ENCODE measurements at regions not wholly inside any gene's neighbourhood (a gene's known extent, or its start where the extent isn't known, plus 50 kb on each side); places are given as distances from the start of the nearest gene placed in this dataset.

DNA sequence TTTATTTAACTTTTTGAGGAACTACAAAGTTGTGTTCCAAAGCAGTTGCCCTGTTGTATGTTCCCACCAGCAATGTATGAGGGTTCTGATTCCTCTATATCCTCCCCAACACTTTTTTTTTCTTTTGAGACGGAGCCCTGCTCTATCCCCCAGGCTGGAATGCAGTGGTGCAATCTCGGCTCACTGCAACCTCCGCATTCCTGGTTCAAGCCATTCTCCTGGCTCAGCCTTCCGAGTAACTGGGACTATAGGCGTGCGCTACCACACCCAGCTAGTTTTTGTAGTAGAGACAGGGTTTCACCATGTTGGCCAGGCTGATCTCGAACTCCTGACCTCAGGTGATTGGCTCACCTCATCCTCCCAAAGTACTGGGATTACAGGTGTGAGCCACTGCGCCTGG, 60.4 kb upstream of the ENAH start:
- Histone ChIP-seq H3K4me3 (no peak overlapping the region), H3K4me1 (peaks cover 0 to 8% (median 5%) of the 10 kb centered on the region in 4 donors), H3K36me3 (no peaks in the 10 kb centered on the region), H3K27me3 (no peaks in the 10 kb centered on the region), H3K27ac (no peak overlapping the region), H3K9me3 (no peaks in the 10 kb centered on the region)
- ATAC-seq (ENCODE audit: low FRiP score in 2 of 2) (no peak), DNase-seq (no peak)
- TF ChIP-seq POLR2AphosphoS5 (IDR thresholded peaks at IDR 0.05), result no peak
- no peak for TF ChIP-seq EP300 (IDR thresholded peaks at IDR 0.05)
- TF ChIP-seq, protein P1, sequence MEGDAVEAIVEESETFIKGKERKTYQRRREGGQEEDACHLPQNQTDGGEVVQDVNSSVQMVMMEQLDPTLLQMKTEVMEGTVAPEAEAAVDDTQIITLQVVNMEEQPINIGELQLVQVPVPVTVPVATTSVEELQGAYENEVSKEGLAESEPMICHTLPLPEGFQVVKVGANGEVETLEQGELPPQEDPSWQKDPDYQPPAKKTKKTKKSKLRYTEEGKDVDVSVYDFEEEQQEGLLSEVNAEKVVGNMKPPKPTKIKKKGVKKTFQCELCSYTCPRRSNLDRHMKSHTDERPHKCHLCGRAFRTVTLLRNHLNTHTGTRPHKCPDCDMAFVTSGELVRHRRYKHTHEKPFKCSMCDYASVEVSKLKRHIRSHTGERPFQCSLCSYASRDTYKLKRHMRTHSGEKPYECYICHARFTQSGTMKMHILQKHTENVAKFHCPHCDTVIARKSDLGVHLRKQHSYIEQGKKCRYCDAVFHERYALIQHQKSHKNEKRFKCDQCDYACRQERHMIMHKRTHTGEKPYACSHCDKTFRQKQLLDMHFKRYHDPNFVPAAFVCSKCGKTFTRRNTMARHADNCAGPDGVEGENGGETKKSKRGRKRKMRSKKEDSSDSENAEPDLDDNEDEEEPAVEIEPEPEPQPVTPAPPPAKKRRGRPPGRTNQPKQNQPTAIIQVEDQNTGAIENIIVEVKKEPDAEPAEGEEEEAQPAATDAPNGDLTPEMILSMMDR (IDR thresholded peaks at IDR 0.05), result no peak
- TF ChIP-seq POLR2A (IDR thresholded peaks at IDR 0.05), result no peak
- WGBS, 2 donors, result 92 to 95% methylated on average over 8 of the region's 8 CpGs

DNA sequence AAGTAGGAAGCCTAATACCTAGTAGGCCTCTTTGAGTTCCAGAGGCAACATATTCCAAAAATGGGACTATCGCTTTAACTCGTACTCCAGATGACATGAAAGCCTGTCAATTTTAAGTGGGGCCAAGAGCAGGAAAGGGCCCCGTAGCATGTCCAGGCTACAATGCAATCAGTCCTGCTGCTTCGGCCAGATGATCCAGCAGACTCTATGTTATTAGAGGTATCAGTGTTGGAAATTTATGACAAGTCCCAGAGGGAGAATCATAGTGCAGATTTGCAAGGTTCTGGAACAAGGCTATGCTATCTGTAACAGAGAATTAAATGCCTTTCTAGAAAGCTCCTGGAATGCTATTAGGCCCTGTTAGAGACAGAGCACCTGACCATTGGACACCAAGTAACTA, 56.7 kb upstream of the SRP9 start:
- 94 to 97% methylated on average over 4 of the region's 4 CpGs for WGBS, 2 donors

DNA sequence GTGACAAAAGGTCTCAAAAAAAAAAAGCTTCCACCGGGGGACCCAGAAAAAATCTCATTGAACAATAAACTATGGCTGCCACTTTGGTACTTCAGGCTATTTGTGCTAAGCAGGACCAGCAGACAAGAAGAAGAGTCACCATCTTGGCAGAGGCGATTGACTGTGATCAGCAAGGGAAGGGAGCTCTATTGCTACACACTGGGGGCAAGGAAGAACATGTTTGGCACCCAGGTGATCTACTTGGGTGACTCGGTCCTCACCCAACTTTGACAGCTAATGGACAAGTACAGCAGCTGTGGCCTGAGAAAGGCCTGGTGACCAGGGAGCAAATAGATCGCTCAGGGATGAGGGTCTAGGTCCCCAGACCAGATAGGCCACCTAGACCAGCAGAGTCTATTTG, 53.4 kb upstream of the SRP9 start:
- DNase-seq (no peak), ATAC-seq (ENCODE audit: low FRiP score in 2 of 2) (no peak)
- Histone ChIP-seq H3K27ac (no peak overlapping the region), H3K27me3 (no peaks in the 10 kb centered on the region), H3K4me1 (no peaks in the 10 kb centered on the region), H3K4me3 (no peak overlapping the region), H3K9me3 (no peaks in the 10 kb centered on the region), H3K36me3 (no peaks in the 10 kb centered on the region)
- WGBS, 2 donors, result 92 to 97% methylated on average over 4 of the region's 4 CpGs
- TF ChIP-seq EP300 (IDR thresholded peaks at IDR 0.05) (no peak), POLR2AphosphoS5 (IDR thresholded peaks at IDR 0.05) (no peak), POLR2A (IDR thresholded peaks at IDR 0.05) (no peak)
- TF ChIP-seq, protein P1 (IDR thresholded peaks at IDR 0.05), result no peak

More for the DNA sequence above, 56.7 kb upstream of the SRP9 start:
- Histone ChIP-seq H3K4me1 (no peaks in the 10 kb centered on the region), H3K27ac (no peak overlapping the region), H3K36me3 (no peaks in the 10 kb centered on the region), H3K9me3 (no peaks in the 10 kb centered on the region), H3K27me3 (no peaks in the 10 kb centered on the region), H3K4me3 (no peak overlapping the region)
- DNase-seq (no peak), ATAC-seq (ENCODE audit: low FRiP score in 2 of 2) (no peak)
- TF ChIP-seq POLR2A (IDR thresholded peaks at IDR 0.05), result no peak
- TF ChIP-seq, protein P1 (IDR thresholded peaks at IDR 0.05), result no peak
- no peak for TF ChIP-seq EP300 (IDR thresholded peaks at IDR 0.05)
- TF ChIP-seq POLR2AphosphoS5 (IDR thresholded peaks at IDR 0.05), result no peak

All from upper lobe of left lung (tissue), 6 donors.